Muscle of leg (tissue), 3 donors: ENCODE measurements at regions not wholly inside any gene's neighbourhood (a gene's known extent, or its start where the extent isn't known, plus 50 kb on each side); places are given as distances from the start of the nearest gene placed in this dataset.

Source experiments
- DNase-seq: peaks from one replicate; pipeline ENCODE4 v3.0.0; 2013
- H3K27ac ChIP-seq: one replicate; pipeline ENCODE4 v1.5.1; 2013; ENCODE audit warnings: mild to moderate bottlenecking, low read length, control low read depth
- H3K27me3 ChIP-seq: one replicate; pipeline ENCODE4 v1.6.1; 2013; ENCODE audit warnings: low read length; ENCODE audit not compliant: control insufficient read depth, insufficient read depth
- H3K36me3 ChIP-seq: one replicate; pipeline ENCODE4 v1.6.1; 2013; ENCODE audit warnings: low read length; ENCODE audit not compliant: control insufficient read depth, insufficient read depth
- H3K4me1 ChIP-seq: one replicate; pipeline ENCODE4 v1.6.1; 2013; ENCODE audit warnings: low read length; ENCODE audit not compliant: control insufficient read depth, insufficient read depth
- H3K4me3 ChIP-seq: one replicate; pipeline ENCODE4 v1.5.1; 2013; ENCODE audit warnings: low read length, control low read depth
- H3K9me3 ChIP-seq: replicated peaks from 2 replicates; pipeline ENCODE4 v1.6.1; 2013; ENCODE audit warnings: low read depth, low read length; ENCODE audit not compliant: control insufficient read depth
- WGBS: methylation state at CpG from one replicate; pipeline ENCODE4 v1.1.5; 2013; ENCODE audit warnings: missing lambda C conversion rate; ENCODE audit not compliant: insufficient coverage; 5-methylcytosine and 5-hydroxymethylcytosine counted together

- no peak for DNase-seq
- 42% methylated on average over 2 of the region's 11 CpGs for WGBS
- H3K27ac ChIP-seq: no peak overlapping the region
- H3K4me3 ChIP-seq: no peak overlapping the region
- H3K4me1 ChIP-seq: no peaks in the 10 kb centered on the region
- no peaks in the 10 kb centered on the region for H3K9me3 ChIP-seq
- H3K36me3 ChIP-seq: no peaks in the 10 kb centered on the region
- H3K27me3 ChIP-seq: no peaks in the 10 kb centered on the region
These were observed 136.0 kb upstream of the COL1A2 start for GRCh38 chr7:94258418-94259300.

- H3K4me3 ChIP-seq: no peak overlapping the region
- no peak for DNase-seq
- no peaks in the 10 kb centered on the region for H3K9me3 ChIP-seq
- no peaks in the 10 kb centered on the region for H3K36me3 ChIP-seq
- 100% methylated on average over 3 of the region's 6 CpGs for WGBS
- no peaks in the 10 kb centered on the region for H3K27me3 ChIP-seq
- no peak overlapping the region for H3K27ac ChIP-seq
- no peaks in the 10 kb centered on the region for H3K4me1 ChIP-seq
These were observed 133.6 kb upstream of the COL1A2 start for GRCh38 chr7:94261067-94261466.

GRCh38 chr7:94264756-94265155, 129.9 kb upstream of the COL1A2 start:
- Histone ChIP-seq H3K4me3 (no peak overlapping the region), H3K36me3 (no peaks in the 10 kb centered on the region), H3K9me3 (no peaks in the 10 kb centered on the region), H3K27ac (no peak overlapping the region), H3K27me3 (no peaks in the 10 kb centered on the region), H3K4me1 (no peaks in the 10 kb centered on the region)
- DNase-seq: no peak

- no peaks in the 10 kb centered on the region for H3K4me1 ChIP-seq
- no peak overlapping the region for H3K27ac ChIP-seq
- no peaks in the 10 kb centered on the region for H3K9me3 ChIP-seq
- no peak for DNase-seq
- WGBS: no CpG with 5 or more reads among the region's 2 CpGs
- H3K27me3 ChIP-seq: no peaks in the 10 kb centered on the region
- no peak overlapping the region for H3K4me3 ChIP-seq
- no peaks in the 10 kb centered on the region for H3K36me3 ChIP-seq
These were observed 129.2 kb upstream of the COL1A2 start for GRCh38 chr7:94265456-94265855.

- no peaks in the 10 kb centered on the region for H3K9me3 ChIP-seq
- no peaks in the 10 kb centered on the region for H3K4me1 ChIP-seq
- H3K27ac ChIP-seq: no peak overlapping the region
- WGBS: 67% methylated on average over 1 of the region's 3 CpGs
- no peaks in the 10 kb centered on the region for H3K36me3 ChIP-seq
- no peaks in the 10 kb centered on the region for H3K27me3 ChIP-seq
- H3K4me3 ChIP-seq: no peak overlapping the region
- DNase-seq: no peak
These were observed 128.5 kb upstream of the COL1A2 start for GRCh38 chr7:94266238-94266644.

GRCh38 chr7:94270772-94271171, 123.9 kb upstream of the COL1A2 start:
- no peaks in the 10 kb centered on the region for H3K4me1 ChIP-seq
- H3K9me3 ChIP-seq: no peaks in the 10 kb centered on the region
- H3K36me3 ChIP-seq: no peaks in the 10 kb centered on the region
- no peaks in the 10 kb centered on the region for H3K27me3 ChIP-seq
- DNase-seq: no peak
- WGBS: no CpG with 5 or more reads among the region's 1 CpG
- H3K4me3 ChIP-seq: no peak overlapping the region
- H3K27ac ChIP-seq: no peak overlapping the region

- Histone ChIP-seq H3K4me1 (no peaks in the 10 kb centered on the region), H3K9me3 (no peaks in the 10 kb centered on the region), H3K27me3 (no peaks in the 10 kb centered on the region), H3K4me3 (no peak overlapping the region), H3K36me3 (no peaks in the 10 kb centered on the region), H3K27ac (no peak overlapping the region)
- WGBS: no CpG with 5 or more reads among the region's 1 CpG
- no peak for DNase-seq
These were observed 121.7 kb upstream of the COL1A2 start for GRCh38 chr7:94272821-94273583.

GRCh38 chr7:94274828-94275227, 119.9 kb upstream of the COL1A2 start:
- Histone ChIP-seq H3K27ac (no peak overlapping the region), H3K9me3 (no peaks in the 10 kb centered on the region), H3K36me3 (no peaks in the 10 kb centered on the region), H3K4me1 (no peaks in the 10 kb centered on the region), H3K4me3 (no peak overlapping the region), H3K27me3 (no peaks in the 10 kb centered on the region)
- WGBS: 66% methylated on average over 2 of the region's 3 CpGs
- no peak for DNase-seq

- H3K4me1 ChIP-seq: no peaks in the 10 kb centered on the region
- WGBS: 83% methylated on average over 2 of the region's 4 CpGs
- DNase-seq: no peak
- H3K36me3 ChIP-seq: no peaks in the 10 kb centered on the region
- no peaks in the 10 kb centered on the region for H3K9me3 ChIP-seq
- no peaks in the 10 kb centered on the region for H3K27me3 ChIP-seq
- no peak overlapping the region for H3K4me3 ChIP-seq
- no peak overlapping the region for H3K27ac ChIP-seq
These were observed 118.7 kb upstream of the COL1A2 start for GRCh38 chr7:94276027-94276426.

GRCh38 chr7:94276795-94277194, 117.9 kb upstream of the COL1A2 start:
- no peak for DNase-seq
- Histone ChIP-seq H3K36me3 (no peaks in the 10 kb centered on the region), H3K4me1 (no peaks in the 10 kb centered on the region), H3K4me3 (no peak overlapping the region), H3K27ac (no peak overlapping the region), H3K9me3 (no peaks in the 10 kb centered on the region), H3K27me3 (no peaks in the 10 kb centered on the region)
- no CpG with 5 or more reads among the region's 1 CpG for WGBS
